ENCODE measurements at regions not wholly inside any gene's neighbourhood (a gene's known extent, or its start where the extent isn't known, plus 50 kb on each side); places are given as distances from the start of the nearest gene placed in this dataset.

DNA sequence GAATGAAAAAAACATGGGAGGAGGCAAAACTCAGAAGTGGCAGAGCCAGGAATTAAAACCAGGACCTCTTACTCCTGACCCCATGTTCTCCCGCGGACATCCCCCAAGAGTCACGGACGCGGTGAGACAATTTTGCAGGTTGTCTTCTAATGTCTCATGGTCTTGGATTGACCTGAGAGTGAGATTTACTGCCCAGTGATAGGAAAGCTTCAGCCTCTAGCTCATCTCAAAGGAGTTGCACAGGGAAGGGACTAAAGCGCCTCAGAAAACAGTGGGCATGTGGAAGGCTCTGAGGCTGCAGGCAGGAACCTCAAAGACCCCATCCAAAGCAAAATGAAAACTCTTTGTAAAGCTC, 197.4 kb downstream of the ADAMTS15 start:
- TF ChIP-seq, protein P1, sequence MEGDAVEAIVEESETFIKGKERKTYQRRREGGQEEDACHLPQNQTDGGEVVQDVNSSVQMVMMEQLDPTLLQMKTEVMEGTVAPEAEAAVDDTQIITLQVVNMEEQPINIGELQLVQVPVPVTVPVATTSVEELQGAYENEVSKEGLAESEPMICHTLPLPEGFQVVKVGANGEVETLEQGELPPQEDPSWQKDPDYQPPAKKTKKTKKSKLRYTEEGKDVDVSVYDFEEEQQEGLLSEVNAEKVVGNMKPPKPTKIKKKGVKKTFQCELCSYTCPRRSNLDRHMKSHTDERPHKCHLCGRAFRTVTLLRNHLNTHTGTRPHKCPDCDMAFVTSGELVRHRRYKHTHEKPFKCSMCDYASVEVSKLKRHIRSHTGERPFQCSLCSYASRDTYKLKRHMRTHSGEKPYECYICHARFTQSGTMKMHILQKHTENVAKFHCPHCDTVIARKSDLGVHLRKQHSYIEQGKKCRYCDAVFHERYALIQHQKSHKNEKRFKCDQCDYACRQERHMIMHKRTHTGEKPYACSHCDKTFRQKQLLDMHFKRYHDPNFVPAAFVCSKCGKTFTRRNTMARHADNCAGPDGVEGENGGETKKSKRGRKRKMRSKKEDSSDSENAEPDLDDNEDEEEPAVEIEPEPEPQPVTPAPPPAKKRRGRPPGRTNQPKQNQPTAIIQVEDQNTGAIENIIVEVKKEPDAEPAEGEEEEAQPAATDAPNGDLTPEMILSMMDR (IDR thresholded peaks at IDR 0.05; ENCODE audit: unreplicated experiment), result no peak
- Mint-ChIP-seq H3K27ac (ENCODE audit: unreplicated experiment) (no peak overlapping the region), H3K9me3 (ENCODE audit: unreplicated experiment) (no peaks in the 10 kb centered on the region), H3K4me1 (ENCODE audit: unreplicated experiment) (peaks cover 8% of the 10 kb centered on the region), H3K27me3 (ENCODE audit: unreplicated experiment) (no peaks in the 10 kb centered on the region), H3K4me3 (ENCODE audit: unreplicated experiment) (no peak overlapping the region), H3K36me3 (ENCODE audit: low read depth, unreplicated experiment) (no peaks in the 10 kb centered on the region)
- no peak for DNase-seq (ENCODE audit: low spot score)

DNA sequence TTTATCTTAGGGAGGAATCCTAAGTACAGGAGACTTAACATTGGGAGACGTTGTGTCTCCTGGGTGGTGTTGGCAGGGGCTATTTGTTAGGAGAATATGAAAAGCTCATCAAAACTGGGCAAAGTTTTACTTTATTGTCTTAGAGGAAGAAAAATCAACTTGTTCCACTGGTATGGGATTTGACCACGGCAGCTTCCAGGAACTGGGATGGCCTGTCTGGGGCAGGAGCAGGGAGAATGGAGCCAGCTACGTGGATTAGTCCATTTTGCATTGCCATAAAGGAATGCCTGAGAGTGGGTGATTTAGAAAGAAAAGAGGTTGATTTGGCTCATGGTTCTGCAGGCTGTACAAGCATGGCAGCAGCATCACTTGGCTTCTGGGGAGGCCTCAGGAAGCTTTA, 198.4 kb downstream of the ADAMTS15 start:
- H3K4me1 Mint-ChIP-seq (ENCODE audit: unreplicated experiment), result peaks cover 8% of the 10 kb centered on the region
- no peaks in the 10 kb centered on the region for H3K36me3 Mint-ChIP-seq (ENCODE audit: low read depth, unreplicated experiment)
- no peak overlapping the region for H3K27ac Mint-ChIP-seq (ENCODE audit: unreplicated experiment)
- no peak overlapping the region for H3K4me3 Mint-ChIP-seq (ENCODE audit: unreplicated experiment)
- peaks cover 1% of the 10 kb centered on the region for H3K27me3 Mint-ChIP-seq (ENCODE audit: unreplicated experiment)
- TF ChIP-seq, protein P1 (IDR thresholded peaks at IDR 0.05; ENCODE audit: unreplicated experiment), result no peak
- no peaks in the 10 kb centered on the region for H3K9me3 Mint-ChIP-seq (ENCODE audit: unreplicated experiment)
- DNase-seq (ENCODE audit: low spot score), result no peak

DNA sequence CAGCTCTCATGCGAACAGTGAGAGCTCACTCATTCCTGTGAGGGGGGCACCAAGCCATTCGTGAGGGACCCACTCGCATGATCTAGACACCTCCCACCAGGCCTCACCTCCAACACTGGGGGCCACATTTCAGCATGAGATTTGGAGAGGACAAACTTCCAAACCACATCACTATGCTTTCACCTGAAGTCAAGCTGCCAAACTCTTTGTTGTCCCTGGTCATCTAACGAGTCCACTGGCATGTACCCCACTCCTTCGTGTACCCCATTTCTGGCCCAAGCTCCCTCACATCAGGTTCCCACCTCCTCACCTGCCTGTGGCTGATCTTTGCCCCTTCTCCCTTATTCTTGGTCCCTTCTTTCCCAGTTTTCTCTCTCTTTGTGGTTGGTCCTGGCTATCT, 198.9 kb downstream of the ADAMTS15 start:
- TF ChIP-seq, protein P1 (IDR thresholded peaks at IDR 0.05; ENCODE audit: unreplicated experiment), result no peak
- Mint-ChIP-seq H3K27ac (ENCODE audit: unreplicated experiment) (no peak overlapping the region), H3K4me3 (ENCODE audit: unreplicated experiment) (no peak overlapping the region), H3K27me3 (ENCODE audit: unreplicated experiment) (peaks cover 4% of the 10 kb centered on the region), H3K36me3 (ENCODE audit: low read depth, unreplicated experiment) (no peaks in the 10 kb centered on the region), H3K4me1 (ENCODE audit: unreplicated experiment) (peaks cover 8% of the 10 kb centered on the region), H3K9me3 (ENCODE audit: unreplicated experiment) (no peaks in the 10 kb centered on the region)
- DNase-seq (ENCODE audit: low spot score), result no peak

DNA sequence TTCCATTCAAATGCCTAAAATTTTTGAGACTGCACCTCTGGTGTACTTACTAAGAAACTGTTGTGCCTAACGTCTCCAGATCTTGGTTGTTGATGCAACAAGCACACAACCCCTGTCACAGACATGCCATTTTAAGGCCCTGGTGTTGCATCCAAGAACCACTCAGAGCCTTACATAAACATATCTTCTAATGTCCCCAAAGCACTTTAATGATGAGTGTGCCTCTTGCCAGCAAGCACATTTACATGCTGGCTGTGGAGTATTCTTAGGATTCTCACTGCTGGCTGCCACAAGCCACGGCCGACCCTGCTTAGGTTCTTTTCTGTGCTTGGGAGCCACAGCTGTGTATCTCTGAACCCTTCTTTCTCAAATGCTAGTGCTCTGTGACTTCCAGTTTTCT, 201.4 kb downstream of the ADAMTS15 start:
- H3K27ac Mint-ChIP-seq (ENCODE audit: unreplicated experiment), result no peak overlapping the region
- no peak overlapping the region for H3K4me3 Mint-ChIP-seq (ENCODE audit: unreplicated experiment)
- H3K27me3 Mint-ChIP-seq (ENCODE audit: unreplicated experiment), result peaks cover 4% of the 10 kb centered on the region
- no peaks in the 10 kb centered on the region for H3K4me1 Mint-ChIP-seq (ENCODE audit: unreplicated experiment)
- DNase-seq (ENCODE audit: low spot score), result no peak
- no peaks in the 10 kb centered on the region for H3K9me3 Mint-ChIP-seq (ENCODE audit: unreplicated experiment)
- no peaks in the 10 kb centered on the region for H3K36me3 Mint-ChIP-seq (ENCODE audit: low read depth, unreplicated experiment)
- TF ChIP-seq, protein P1 (IDR thresholded peaks at IDR 0.05; ENCODE audit: unreplicated experiment), result no peak

DNA sequence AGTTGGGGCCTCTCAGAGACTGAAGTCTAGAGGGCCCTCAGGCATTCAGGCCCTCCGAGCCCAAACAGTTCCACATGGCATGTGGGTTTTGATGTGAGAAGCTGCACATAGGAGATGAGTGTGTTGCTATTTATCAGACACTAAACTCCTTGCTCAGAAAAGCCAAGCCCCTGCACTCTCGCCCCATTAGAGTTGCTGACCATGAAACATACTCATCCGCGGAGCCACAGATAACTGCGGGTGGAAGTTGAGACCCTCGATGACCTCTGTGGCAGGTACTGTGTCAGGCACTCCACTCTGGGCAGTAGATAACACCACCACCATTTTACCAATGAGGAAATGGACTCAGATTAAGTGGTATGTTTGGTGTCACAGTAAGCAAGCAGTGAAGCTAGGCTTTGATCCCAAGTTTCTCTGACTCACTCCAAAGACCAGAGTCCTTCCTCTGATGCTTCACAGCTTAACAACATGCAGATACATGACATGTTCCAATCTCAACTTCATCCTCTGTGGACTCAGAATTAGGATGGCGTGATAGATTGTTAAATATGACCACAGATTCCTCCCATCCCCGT, 202.1 kb downstream of the ADAMTS15 start:
- DNase-seq (ENCODE audit: low spot score), result no peak
- Mint-ChIP-seq H3K4me1 (ENCODE audit: unreplicated experiment) (no peaks in the 10 kb centered on the region), H3K27ac (ENCODE audit: unreplicated experiment) (no peak overlapping the region), H3K4me3 (ENCODE audit: unreplicated experiment) (no peak overlapping the region), H3K36me3 (ENCODE audit: low read depth, unreplicated experiment) (no peaks in the 10 kb centered on the region), H3K27me3 (ENCODE audit: unreplicated experiment) (peaks cover 4% of the 10 kb centered on the region), H3K9me3 (ENCODE audit: unreplicated experiment) (no peaks in the 10 kb centered on the region)
- TF ChIP-seq, protein P1 (IDR thresholded peaks at IDR 0.05; ENCODE audit: unreplicated experiment), result no peak
